ENCODE measurements at regions not wholly inside any gene's neighbourhood (a gene's known extent, or its start where the extent isn't known, plus 50 kb on each side); places are given as distances from the start of the nearest gene placed in this dataset.

GRCh38 chr21:23968008-23968407 is 1639.3 kb downstream of the MRPL39 start:
- WGBS, 2 experiments (ENCODE audit: extremely low coverage in 1 of 2, insufficient coverage in 1 of 2, insufficient read length in 1 of 2, insufficient replicate concordance in 2 of 2, low coverage in 1 of 2, low lambda C conversion rate in 2 of 2, missing lambda C conversion rate in 1 of 2) = 92% methylated on average over 6 of the region's 6 CpGs; no CpG with 5 or more reads in 1 of the 2 experiments
- H3K4me2 ChIP-seq (ENCODE audit: insufficient read depth in 1 of 2, low read depth in 2 of 2, low read length in 2 of 2) = no peak overlapping the region
- no peak overlapping the region for H3K9ac ChIP-seq (replicated peaks in 1 of 4; ENCODE audit: extremely low read depth in 1 of 4, low read depth in 3 of 4, low read length in 3 of 4)
- DNase-seq (ENCODE audit: low read depth in 1 of 2, low spot score in 2 of 2) (no peak), FAIRE-seq (no peak)
- no peak overlapping the region for H3K18ac ChIP-seq (ENCODE audit: extremely low read depth, low read length)
- H3K9me3 ChIP-seq (ENCODE audit: insufficient read depth in 2 of 2, low read depth in 1 of 2, low read length in 1 of 2) = peaks cover 8 to 30% of the 10 kb centered on the region in 2 experiments; a peak in 1 of 4 replicates
- no peaks in the 10 kb centered on the region for H3K23me2 ChIP-seq (ENCODE audit: low read depth, low read length)
- H2BK12ac ChIP-seq (ENCODE audit: low read depth, low read length) = no peak overlapping the region
- no peak overlapping the region for H4K8ac ChIP-seq (ENCODE audit: extremely low read depth, insufficient read depth, low read length)
- H4K91ac ChIP-seq (replicated peaks; ENCODE audit: insufficient read length, low read length) = no peak overlapping the region
- no peak overlapping the region for H2BK5ac ChIP-seq (ENCODE audit: low read depth, low read length)
- H3K36me3 ChIP-seq (ENCODE audit: control insufficient read depth in 2 of 4, insufficient read depth in 4 of 4, low read length in 3 of 4) = no peaks in the 10 kb centered on the region
- H3K27ac ChIP-seq (ENCODE audit: low read depth, low read length) = no peak overlapping the region
- no peak overlapping the region for H3K4me3 ChIP-seq (ENCODE audit: extremely low read depth in 1 of 4, insufficient read depth in 2 of 4, low read depth in 3 of 4, low read length in 4 of 4)
- no peak overlapping the region for H2AFZ ChIP-seq (ENCODE audit: low read length)
- POLR2A ChIA-PET (ENCODE audit: partially characterized antibody) = no interaction called here
- no peaks in the 10 kb centered on the region for H4K20me1 ChIP-seq (replicated peaks in 1 of 2; ENCODE audit: control insufficient read depth in 1 of 2, insufficient read depth in 2 of 2, low read length in 2 of 2)
- no peak overlapping the region for H4K5ac ChIP-seq (ENCODE audit: insufficient read length, low read depth, low read length)
- no peaks in the 10 kb centered on the region for H3K79me1 ChIP-seq (ENCODE audit: low read depth, low read length)
- H3K27me3 ChIP-seq (replicated peaks in 1 of 4; ENCODE audit: control insufficient read depth in 3 of 4, extremely low read depth in 1 of 4, insufficient read depth in 3 of 4, low read length in 3 of 4) = no peaks in the 10 kb centered on the region
- H2BK120ac ChIP-seq (replicated peaks; ENCODE audit: low read depth, low read length) = no peak overlapping the region
- no peaks in the 10 kb centered on the region for H3K79me2 ChIP-seq (ENCODE audit: control insufficient read depth in 1 of 2, insufficient read depth in 2 of 2, low read length in 2 of 2)
- H3K14ac ChIP-seq (ENCODE audit: insufficient read length) = no peak overlapping the region
- H2BK15ac ChIP-seq (ENCODE audit: low read length) = no peak overlapping the region
- no peak overlapping the region for H3K23ac ChIP-seq (ENCODE audit: insufficient read length)
- no peak overlapping the region for H3K56ac ChIP-seq (replicated peaks; ENCODE audit: insufficient read length, low read depth, low read length)
- CTCF ChIA-PET (ENCODE audit: partially characterized antibody) = interaction anchor here (0.6 to 2.3 kb wide), 7 partner anchors 10 to 1324 kb away, joined by 3 to 11 read pairs (median 5); no protein-coding TSS in a partner anchor
- H2BK20ac ChIP-seq (ENCODE audit: low read length) = no peak overlapping the region
- H3K4ac ChIP-seq (replicated peaks; ENCODE audit: insufficient read length, low read depth, low read length) = no peak overlapping the region
- no peaks in the 10 kb centered on the region for H3K4me1 ChIP-seq (replicated peaks in 1 of 4; ENCODE audit: control insufficient read depth in 3 of 4, insufficient read depth in 4 of 4, low read length in 3 of 4)
- H2AK5ac ChIP-seq (ENCODE audit: low read depth, low read length) = no peak overlapping the region
- TF ChIP-seq JUN (IDR thresholded peaks at IDR 0.05; ENCODE audit: low read depth, low read length) (no peak), CREB1 (IDR thresholded peaks at IDR 0.05) (no peak), SIN3A (conservative IDR thresholded peaks at IDR 0.05 in 1 of 2, IDR thresholded peaks at IDR 0.05 in 1 of 2; ENCODE audit: low read depth in 1 of 2, low read length in 2 of 2) (no peak), POLR2A (IDR thresholded peaks at IDR 0.05; ENCODE audit: control extremely low read depth in 1 of 2, low read depth in 2 of 2, low read length in 2 of 2) (no peak)
